ENCODE measurements at regions not wholly inside any gene's neighbourhood (a gene's known extent, or its start where the extent isn't known, plus 50 kb on each side); places are given as distances from the start of the nearest gene placed in this dataset.
"Not testable (repeated sequence)": the region's sequence is repeated elsewhere in the genome, so short reads cannot be mapped to it uniquely, and the experiment has no call there.

GRCh38 chr7:69517985-69518704 lies 80.1 kb upstream of the AUTS2 start:
- H3K27me3 Mint-ChIP-seq, result no peaks in the 10 kb centered on the region

GRCh38 chr7:69518705-69519077 lies 79.6 kb upstream of the AUTS2 start:
- Mint-ChIP-seq H3K4me3 (no peak overlapping the region), H3K27ac (no peak overlapping the region), H3K36me3 (no peaks in the 10 kb centered on the region), H3K27me3 (no peaks in the 10 kb centered on the region), H3K4me1 (no peaks in the 10 kb centered on the region), H3K9me3 (peaks cover 0 to 2% (median 0%) of the 10 kb centered on the region in 3 donors)

More at GRCh38 chr7:69517985-69518704, 80.1 kb upstream of the AUTS2 start:
- Mint-ChIP-seq H3K36me3 (no peaks in the 10 kb centered on the region), H3K4me3 (no peak overlapping the region), H3K9me3 (peaks cover 0 to 2% (median 0%) of the 10 kb centered on the region in 3 donors), H3K27ac (no peak overlapping the region), H3K4me1 (no peaks in the 10 kb centered on the region)

- H3K27ac Mint-ChIP-seq, result no peak overlapping the region
- H3K36me3 Mint-ChIP-seq, result no peaks in the 10 kb centered on the region
- no peaks in the 10 kb centered on the region for H3K4me1 Mint-ChIP-seq
- peaks cover 3% of the 10 kb centered on the region for H3K27me3 Mint-ChIP-seq
- no peak overlapping the region for H3K4me3 Mint-ChIP-seq
- H3K9me3 Mint-ChIP-seq, result peaks cover 0 to 9% (median 4%) of the 10 kb centered on the region in 3 donors
These were observed 71.7 kb upstream of the AUTS2 start for GRCh38 chr7:69526570-69526969.

GRCh38 chr7:69527706-69528105 lies 70.6 kb upstream of the AUTS2 start:
- Mint-ChIP-seq H3K27ac (no peak overlapping the region), H3K4me3 (no peak overlapping the region), H3K4me1 (no peaks in the 10 kb centered on the region), H3K36me3 (no peaks in the 10 kb centered on the region), H3K27me3 (peaks cover 3% of the 10 kb centered on the region), H3K9me3 (peaks cover 0 to 9% (median 4%) of the 10 kb centered on the region in 3 donors)

GRCh38 chr7:69531050-69531449 lies 67.2 kb upstream of the AUTS2 start:
- Mint-ChIP-seq H3K27ac (no peak overlapping the region), H3K9me3 (peaks cover 0 to 3% (median 0%) of the 10 kb centered on the region in 3 donors), H3K4me3 (no peak overlapping the region), H3K27me3 (peaks cover 3% of the 10 kb centered on the region), H3K4me1 (peaks cover 0 to 2% (median 0%) of the 10 kb centered on the region in 3 donors), H3K36me3 (peaks cover 2% of the 10 kb centered on the region)

- peaks cover 0 to 3% (median 0%) of the 10 kb centered on the region in 3 donors for H3K9me3 Mint-ChIP-seq
- H3K27ac Mint-ChIP-seq, result peak overlapping the region in 1 of 3 donors; percentile 40
- H3K27me3 Mint-ChIP-seq, result peaks cover 5% of the 10 kb centered on the region
- H3K36me3 Mint-ChIP-seq, result peaks cover 2% of the 10 kb centered on the region
- H3K4me3 Mint-ChIP-seq, result no peak overlapping the region
- peaks cover 0 to 2% (median 0%) of the 10 kb centered on the region in 3 donors for H3K4me1 Mint-ChIP-seq
These were observed 63.7 kb upstream of the AUTS2 start for GRCh38 chr7:69534461-69535041.

GRCh38 chr7:69537691-69538090 lies 60.6 kb upstream of the AUTS2 start:
- H3K27ac Mint-ChIP-seq, result no peak overlapping the region
- H3K27me3 Mint-ChIP-seq, result peaks cover 8% of the 10 kb centered on the region
- H3K36me3 Mint-ChIP-seq, result peaks cover 2% of the 10 kb centered on the region
- H3K4me3 Mint-ChIP-seq, result no peak overlapping the region
- H3K9me3 Mint-ChIP-seq, result peaks cover 1 to 4% (median 2%) of the 10 kb centered on the region in 3 donors
- H3K4me1 Mint-ChIP-seq, result peaks cover 0 to 2% (median 0%) of the 10 kb centered on the region in 3 donors

- H3K36me3 Mint-ChIP-seq, result no peaks in the 10 kb centered on the region
- H3K27ac Mint-ChIP-seq, result no peak overlapping the region
- no peak overlapping the region for H3K4me3 Mint-ChIP-seq
- H3K4me1 Mint-ChIP-seq, result peaks cover 0 to 2% (median 0%) of the 10 kb centered on the region in 3 donors
- H3K27me3 Mint-ChIP-seq, result peaks cover 6% of the 10 kb centered on the region
- H3K9me3 Mint-ChIP-seq, result peaks cover 1 to 4% (median 2%) of the 10 kb centered on the region in 3 donors
These were observed 58.7 kb upstream of the AUTS2 start for GRCh38 chr7:69539531-69539930.

GRCh38 chr7:69540287-69540686 lies 58.0 kb upstream of the AUTS2 start:
- no peaks in the 10 kb centered on the region for H3K4me1 Mint-ChIP-seq
- no peaks in the 10 kb centered on the region for H3K36me3 Mint-ChIP-seq
- peak overlapping the region in 1 of 3 donors; percentile 62 for H3K27ac Mint-ChIP-seq
- peaks cover 4% of the 10 kb centered on the region for H3K27me3 Mint-ChIP-seq
- H3K4me3 Mint-ChIP-seq, result no peak overlapping the region
- H3K9me3 Mint-ChIP-seq, result peaks cover 1 to 4% (median 2%) of the 10 kb centered on the region in 3 donors

GRCh38 chr7:69541779-69542432 lies 56.4 kb upstream of the AUTS2 start:
- not testable (repeated sequence) for H3K4me1 Mint-ChIP-seq, H3K9me3 Mint-ChIP-seq, H3K27me3 Mint-ChIP-seq, H3K27ac Mint-ChIP-seq, H3K36me3 Mint-ChIP-seq, H3K4me3 Mint-ChIP-seq

GRCh38 chr7:69545175-69545574 lies 53.1 kb upstream of the AUTS2 start:
- Mint-ChIP-seq H3K9me3 (peaks cover 0 to 4% (median 1%) of the 10 kb centered on the region in 3 donors), H3K36me3 (no peaks in the 10 kb centered on the region), H3K27me3 (peaks cover 3% of the 10 kb centered on the region), H3K4me1 (no peaks in the 10 kb centered on the region), H3K4me3 (no peak overlapping the region), H3K27ac (no peak overlapping the region)

Data from IgD-negative memory B cell (primary cell).